ENCODE measurements at regions not wholly inside any gene's neighbourhood (a gene's known extent, or its start where the extent isn't known, plus 50 kb on each side); places are given as distances from the start of the nearest gene placed in this dataset.

DNA sequence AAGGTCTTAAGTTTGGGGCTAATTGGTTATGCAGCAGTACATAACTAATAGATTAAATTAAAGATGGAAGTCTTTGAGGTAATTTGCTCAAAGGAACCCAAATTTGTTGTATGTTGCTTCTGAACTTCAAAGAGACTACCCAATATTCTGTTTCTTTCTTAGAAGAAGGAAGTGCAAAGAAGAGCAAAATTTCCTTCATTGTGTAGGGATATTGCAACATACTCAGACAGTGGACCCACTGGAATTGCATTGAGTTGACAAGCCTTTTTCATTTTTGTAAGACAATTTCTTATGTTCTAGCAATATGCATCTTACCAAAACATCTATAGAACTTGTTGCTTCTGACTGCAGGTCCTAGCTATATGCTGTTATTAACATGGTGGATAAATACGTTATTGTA lies 527.8 kb downstream of the SH2D4B start:
- in situ Hi-C loops (cut with MboI) (no loop called here), intact Hi-C loops (cut with micrococcal nuclease; ENCODE audit: unreplicated experiment) (no loop called here)
- H3K9me3 ChIP-seq (replicated peaks; ENCODE audit: control insufficient read depth, insufficient read depth, low read length) = no peaks in the 10 kb centered on the region
- no peaks in the 10 kb centered on the region for H3K27me3 ChIP-seq (replicated peaks in 1 of 2; ENCODE audit: control insufficient read depth in 2 of 2, insufficient read depth in 2 of 2, low read length in 1 of 2)
- H3K36me3 ChIP-seq (ENCODE audit: control insufficient read depth in 2 of 2, insufficient read depth in 2 of 2, low read length in 1 of 2) = no peaks in the 10 kb centered on the region
- no peak overlapping the region for H3K9ac ChIP-seq (ENCODE audit: control insufficient read depth, insufficient read depth, low read length)
- POLR2A ChIA-PET = no interaction called here
- TF ChIP-seq TARDBP (IDR thresholded peaks at IDR 0.05; ENCODE audit: borderline replicate concordance) = no peak
- TF ChIP-seq, protein P1, sequence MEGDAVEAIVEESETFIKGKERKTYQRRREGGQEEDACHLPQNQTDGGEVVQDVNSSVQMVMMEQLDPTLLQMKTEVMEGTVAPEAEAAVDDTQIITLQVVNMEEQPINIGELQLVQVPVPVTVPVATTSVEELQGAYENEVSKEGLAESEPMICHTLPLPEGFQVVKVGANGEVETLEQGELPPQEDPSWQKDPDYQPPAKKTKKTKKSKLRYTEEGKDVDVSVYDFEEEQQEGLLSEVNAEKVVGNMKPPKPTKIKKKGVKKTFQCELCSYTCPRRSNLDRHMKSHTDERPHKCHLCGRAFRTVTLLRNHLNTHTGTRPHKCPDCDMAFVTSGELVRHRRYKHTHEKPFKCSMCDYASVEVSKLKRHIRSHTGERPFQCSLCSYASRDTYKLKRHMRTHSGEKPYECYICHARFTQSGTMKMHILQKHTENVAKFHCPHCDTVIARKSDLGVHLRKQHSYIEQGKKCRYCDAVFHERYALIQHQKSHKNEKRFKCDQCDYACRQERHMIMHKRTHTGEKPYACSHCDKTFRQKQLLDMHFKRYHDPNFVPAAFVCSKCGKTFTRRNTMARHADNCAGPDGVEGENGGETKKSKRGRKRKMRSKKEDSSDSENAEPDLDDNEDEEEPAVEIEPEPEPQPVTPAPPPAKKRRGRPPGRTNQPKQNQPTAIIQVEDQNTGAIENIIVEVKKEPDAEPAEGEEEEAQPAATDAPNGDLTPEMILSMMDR (IDR thresholded peaks at IDR 0.05 in 2 of 3, conservative IDR thresholded peaks at IDR 0.05 in 1 of 3; ENCODE audit: control insufficient read depth in 2 of 3, extremely low read depth in 1 of 3, insufficient read depth in 1 of 3, low read depth in 3 of 3, low read length in 3 of 3) = no peak
- TF ChIP-seq, protein P2, sequence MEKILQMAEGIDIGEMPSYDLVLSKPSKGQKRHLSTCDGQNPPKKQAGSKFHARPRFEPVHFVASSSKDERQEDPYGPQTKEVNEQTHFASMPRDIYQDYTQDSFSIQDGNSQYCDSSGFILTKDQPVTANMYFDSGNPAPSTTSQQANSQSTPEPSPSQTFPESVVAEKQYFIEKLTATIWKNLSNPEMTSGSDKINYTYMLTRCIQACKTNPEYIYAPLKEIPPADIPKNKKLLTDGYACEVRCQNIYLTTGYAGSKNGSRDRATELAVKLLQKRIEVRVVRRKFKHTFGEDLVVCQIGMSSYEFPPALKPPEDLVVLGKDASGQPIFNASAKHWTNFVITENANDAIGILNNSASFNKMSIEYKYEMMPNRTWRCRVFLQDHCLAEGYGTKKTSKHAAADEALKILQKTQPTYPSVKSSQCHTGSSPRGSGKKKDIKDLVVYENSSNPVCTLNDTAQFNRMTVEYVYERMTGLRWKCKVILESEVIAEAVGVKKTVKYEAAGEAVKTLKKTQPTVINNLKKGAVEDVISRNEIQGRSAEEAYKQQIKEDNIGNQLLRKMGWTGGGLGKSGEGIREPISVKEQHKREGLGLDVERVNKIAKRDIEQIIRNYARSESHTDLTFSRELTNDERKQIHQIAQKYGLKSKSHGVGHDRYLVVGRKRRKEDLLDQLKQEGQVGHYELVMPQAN (conservative IDR thresholded peaks at IDR 0.05) = no peak
- TF ChIP-seq KLF5 (IDR thresholded peaks at IDR 0.05; ENCODE audit: partially characterized antibody) = no peak
- no peak for TF ChIP-seq DPF2 (IDR thresholded peaks at IDR 0.05)
- no peak for TF ChIP-seq BMI1 (IDR thresholded peaks at IDR 0.05; ENCODE audit: borderline replicate concordance)
- TF ChIP-seq, protein P3, sequence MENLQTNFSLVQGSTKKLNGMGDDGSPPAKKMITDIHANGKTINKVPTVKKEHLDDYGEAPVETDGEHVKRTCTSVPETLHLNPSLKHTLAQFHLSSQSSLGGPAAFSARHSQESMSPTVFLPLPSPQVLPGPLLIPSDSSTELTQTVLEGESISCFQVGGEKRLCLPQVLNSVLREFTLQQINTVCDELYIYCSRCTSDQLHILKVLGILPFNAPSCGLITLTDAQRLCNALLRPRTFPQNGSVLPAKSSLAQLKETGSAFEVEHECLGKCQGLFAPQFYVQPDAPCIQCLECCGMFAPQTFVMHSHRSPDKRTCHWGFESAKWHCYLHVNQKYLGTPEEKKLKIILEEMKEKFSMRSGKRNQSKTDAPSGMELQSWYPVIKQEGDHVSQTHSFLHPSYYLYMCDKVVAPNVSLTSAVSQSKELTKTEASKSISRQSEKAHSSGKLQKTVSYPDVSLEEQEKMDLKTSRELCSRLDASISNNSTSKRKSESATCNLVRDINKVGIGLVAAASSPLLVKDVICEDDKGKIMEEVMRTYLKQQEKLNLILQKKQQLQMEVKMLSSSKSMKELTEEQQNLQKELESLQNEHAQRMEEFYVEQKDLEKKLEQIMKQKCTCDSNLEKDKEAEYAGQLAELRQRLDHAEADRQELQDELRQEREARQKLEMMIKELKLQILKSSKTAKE (IDR thresholded peaks at IDR 0.05; ENCODE audit: low read depth, poor library complexity, severe bottlenecking) = no peak
- no peak for TF ChIP-seq RAD51 (IDR thresholded peaks at IDR 0.05)
- TF ChIP-seq SMAD1 (IDR thresholded peaks at IDR 0.05; ENCODE audit: low read depth, partially characterized antibody) = no peak
- TF ChIP-seq RAD21 (IDR thresholded peaks at IDR 0.05; ENCODE audit: insufficient read depth, low read depth, low read length) = no peak
- no peak for TF ChIP-seq LARP7 (IDR thresholded peaks at IDR 0.05)
- no peak overlapping the region for H3K27ac ChIP-seq (ENCODE audit: control insufficient read depth, insufficient read depth)
- no peaks in the 10 kb centered on the region for H3K4me1 ChIP-seq (ENCODE audit: control insufficient read depth, insufficient read depth, low read length)
- no peak overlapping the region for H2AFZ ChIP-seq (ENCODE audit: control insufficient read depth, low read depth, low read length)
- DNase-seq (ENCODE audit: low read depth, low spot score) = no peak
- no peak for FAIRE-seq
- no peak for ATAC-seq
- H3K79me2 ChIP-seq (ENCODE audit: control insufficient read depth, insufficient read depth, low read length) = no peaks in the 10 kb centered on the region
- BruUV-seq (replicated peaks) = no TSS peak
- no peak overlapping the region for H3K4me2 ChIP-seq (ENCODE audit: control insufficient read depth, insufficient read depth)
- no peaks in the 10 kb centered on the region for H4K20me1 ChIP-seq (ENCODE audit: control insufficient read depth, insufficient read depth)
- RAD21 ChIA-PET (ENCODE audit: unreplicated experiment) = interaction anchor here (1.4 kb wide), 1 partner anchor 114 kb away, joined by 3 read pairs; no protein-coding TSS in a partner anchor
- no peak overlapping the region for H3K4me3 ChIP-seq
- 95% methylated on average over 1 of the region's 1 CpG for WGBS (ENCODE audit: insufficient coverage, insufficient replicate concordance, low lambda C conversion rate, missing lambda C conversion rate)
- CTCF ChIA-PET = interaction anchor here (0.9 to 1.5 kb wide), 2 partner anchors 12 to 47 kb away, joined by 3 to 6 read pairs; no protein-coding TSS in a partner anchor
- SMC1A ChIA-PET (ENCODE audit: uncharacterized antibody, unreplicated experiment) = interaction anchor here (0.8 kb wide), 1 partner anchor 186 kb away, joined by 3 read pairs; no protein-coding TSS in a partner anchor
